GM12878 (cell line): ENCODE measurements at regions not wholly inside any gene's neighbourhood (a gene's known extent, or its start where the extent isn't known, plus 50 kb on each side); places are given as distances from the start of the nearest gene placed in this dataset.

ENCODE experiments used
- ATAC-seq: fragments of 200-7000 bp; cut with Tn5 transposase; 3 replicates; pipeline ENCODE4 v1.9.1; 2020; ENCODE audit warnings: mild to moderate bottlenecking, moderate library complexity
- BruUV-seq: library from RNA; stranded (reverse); fragments of 400-500 nt; replicated peaks from 2 replicates; lab custom pipeline; 2021; lab: Mats Ljungman, UMichigan
- CTCF ChIA-PET: fragments of 300-600 bp; sonication (Branson Sonifier 250); formaldehyde crosslinking; extraction: SDS; loops from one replicate; lab custom pipeline; 2021; ENCODE audit warnings: inconsistent platforms; lab: Yijun Ruan, JAX
- POLR2A ChIA-PET: fragments of 350-600 bp; formaldehyde crosslinking; extraction: SDS; loops from one replicate; lab custom pipeline; 2021; ENCODE audit warnings: inconsistent platforms; lab: Charles Lee
- RAD21 ChIA-PET: fragments of 300-600 bp; sonication (Branson Sonifier 250); formaldehyde crosslinking; loops from one replicate; lab custom pipeline; 2023; ENCODE audit warnings: antibody characterized with exemption; ENCODE audit not compliant: unreplicated experiment; lab: Charles Lee
- SMC1A ChIA-PET: fragments of 300-600 bp; sonication (Branson Sonifier 250); formaldehyde crosslinking; loops from one replicate; lab custom pipeline; 2023; ENCODE audit not compliant: unreplicated experiment, uncharacterized antibody; lab: Charles Lee
- DNase-seq: peaks from one replicate; pipeline ENCODE4 v3.0.0-alpha.2; 2011; ENCODE audit warnings: low read depth, low spot score
- FAIRE-seq: peaks from 3 replicates; lab custom pipeline; 2011; peaks lifted over from hg19 to GRCh38; lab: Jason Lieb, UNC
- H2AFZ ChIP-seq: 2 replicates; pipeline ENCODE4 v1.6.0; 2011; ENCODE audit warnings: low read depth, low read length, control low read depth; ENCODE audit not compliant: control insufficient read depth
- H3K27ac ChIP-seq: 2 replicates; pipeline ENCODE4 v1.5.1; 2011; ENCODE audit warnings: control low read depth; ENCODE audit not compliant: control insufficient read depth, insufficient read depth
- H3K27me3 ChIP-seq, 2 experiments: replicated peaks in 1 of 2; 2 replicates each; pipeline versions ENCODE4 v1.6.0 to v1.6.1; 2011; ENCODE audit warnings: low read length in 1 of 2; ENCODE audit not compliant: control insufficient read depth in 2 of 2, insufficient read depth in 2 of 2
- H3K36me3 ChIP-seq, 2 experiments: 2 replicates each; pipeline ENCODE4 v1.5.1; 2011; ENCODE audit warnings: low read length in 1 of 2; ENCODE audit not compliant: control insufficient read depth in 2 of 2, insufficient read depth in 2 of 2
- H3K4me1 ChIP-seq: 2 replicates; pipeline ENCODE4 v1.6.1; 2011; ENCODE audit warnings: mild to moderate bottlenecking, low read length, moderate library complexity, mixed read lengths; ENCODE audit not compliant: control insufficient read depth, insufficient read depth
- H3K4me2 ChIP-seq: 2 replicates; pipeline ENCODE4 v1.6.0; 2011; ENCODE audit warnings: control low read depth; ENCODE audit not compliant: control insufficient read depth, insufficient read depth
- H3K4me3 ChIP-seq: fragments of 200-600 bp; sonication (generic); 2 replicates; pipeline ENCODE4 v1.5.1; 2016
- H3K79me2 ChIP-seq: 2 replicates; pipeline ENCODE4 v1.6.0; 2011; ENCODE audit warnings: low read length; ENCODE audit not compliant: control insufficient read depth, insufficient read depth
- H3K9ac ChIP-seq: 2 replicates; pipeline ENCODE4 v1.8.0; 2011; ENCODE audit warnings: low read length, control low read depth, mixed read lengths; ENCODE audit not compliant: control insufficient read depth, insufficient read depth
- H3K9me3 ChIP-seq: replicated peaks from 3 replicates; pipeline ENCODE4 v1.5.1; 2011; ENCODE audit warnings: mild to moderate bottlenecking, low read length; ENCODE audit not compliant: control insufficient read depth, insufficient read depth
- H4K20me1 ChIP-seq: 2 replicates; pipeline ENCODE4 v1.6.0; 2011; ENCODE audit not compliant: control insufficient read depth, insufficient read depth
- BCL11A ChIP-seq: IDR thresholded peaks from 2 replicates; pipeline ENCODE4 v1.6.1; 2011; ENCODE audit warnings: low read depth, low read length
- CEBPB ChIP-seq, 2 experiments: fragments of 150-350 bp in 1 of 2; IDR thresholded peaks; 2 replicates each; pipeline ENCODE4 v1.6.1; 2012 to 2014; ENCODE audit warnings: low read depth in 2 of 2, low read length in 2 of 2, borderline replicate concordance in 1 of 2, inconsistent platforms in 1 of 2
- CREM ChIP-seq: IDR thresholded peaks from 2 replicates; pipeline ENCODE4 v1.6.1; 2014; ENCODE audit warnings: antibody characterized with exemption, low read depth
- DPF2 ChIP-seq: fragments of 450-650 bp; IDR thresholded peaks from 2 replicates; pipeline ENCODE4 v1.6.1; 2017; ENCODE audit warnings: mild to moderate bottlenecking
- EGR1 ChIP-seq, 2 experiments: IDR thresholded peaks; 1 replicate in 1 of 2; 2 replicates in 1 of 2; pipeline ENCODE4 v1.6.1; 2011 to 2012; ENCODE audit warnings: low read depth in 2 of 2, low read length in 2 of 2, borderline replicate concordance in 1 of 2, mild to moderate bottlenecking in 1 of 2, moderate library complexity in 1 of 2
- IKZF1 ChIP-seq: fragments of 450-650 bp; conservative IDR thresholded peaks from 2 replicates; pipeline ENCODE4 v1.6.1; 2017; ENCODE audit warnings: antibody characterized with exemption, mild to moderate bottlenecking
- IRF4 ChIP-seq: IDR thresholded peaks from 2 replicates; pipeline ENCODE4 v1.6.1; 2011; ENCODE audit warnings: low read depth, low read length
- MTA3 ChIP-seq: IDR thresholded peaks from 2 replicates; pipeline ENCODE4 v1.6.1; 2012; ENCODE audit warnings: low read length, inconsistent platforms, borderline replicate concordance
- MYC ChIP-seq: IDR thresholded peaks from 2 replicates; pipeline ENCODE4 v1.6.1; 2011; ENCODE audit warnings: mild to moderate bottlenecking, low read length, moderate library complexity, inconsistent platforms; ENCODE audit not compliant: insufficient read depth, insufficient replicate concordance, insufficient read length, severe bottlenecking
- NBN ChIP-seq: fragments of 450-650 bp; IDR thresholded peaks from 2 replicates; pipeline ENCODE4 v1.6.1; 2016
- NR2C1 ChIP-seq: fragments of 450-650 bp; IDR thresholded peaks from 2 replicates; pipeline ENCODE4 v1.6.1; 2017; ENCODE audit warnings: antibody characterized with exemption, mild to moderate bottlenecking, moderate library complexity
- PAX5 ChIP-seq: IDR thresholded peaks from 2 replicates; pipeline ENCODE4 v1.6.1; 2011; ENCODE audit warnings: low read depth, low read length, borderline replicate concordance
- RCOR1 ChIP-seq: conservative IDR thresholded peaks from 2 replicates; pipeline ENCODE4 v1.6.1; 2012; ENCODE audit warnings: low read depth, low read length, improper control_type of control experiment
- SIN3A ChIP-seq: IDR thresholded peaks from 2 replicates; pipeline ENCODE4 v1.6.1; 2012; ENCODE audit warnings: low read depth, low read length, improper control_type of control experiment
- SP1 ChIP-seq: IDR thresholded peaks from one replicate; pipeline ENCODE4 v1.6.1; 2011; ENCODE audit warnings: low read depth, low read length
- SREBF2 ChIP-seq: IDR thresholded peaks from 2 replicates; pipeline ENCODE4 v1.6.1; 2012; ENCODE audit warnings: mild to moderate bottlenecking, low read length
- STAT3 ChIP-seq: IDR thresholded peaks from 2 replicates; pipeline ENCODE4 v1.6.1; 2011; ENCODE audit warnings: low read depth, low read length, improper control_type of control experiment
- TBL1XR1 ChIP-seq: IDR thresholded peaks from 2 replicates; pipeline ENCODE4 v1.6.1; 2012; ENCODE audit warnings: low read depth, low read length, improper control_type of control experiment
- TCF12 ChIP-seq: IDR thresholded peaks from 2 replicates; pipeline ENCODE4 v1.6.1; 2011; ENCODE audit warnings: low read depth, mild to moderate bottlenecking, low read length
- TCF3 ChIP-seq: IDR thresholded peaks from 2 replicates; pipeline ENCODE4 v1.6.1; 2012; ENCODE audit warnings: low read depth, mild to moderate bottlenecking, low read length, borderline replicate concordance; ENCODE audit not compliant: insufficient read depth
- WRNIP1 ChIP-seq: IDR thresholded peaks from 2 replicates; pipeline ENCODE4 v1.6.1; 2011; ENCODE audit warnings: low read depth, low read length, improper control_type of control experiment, borderline replicate concordance
- YBX1 ChIP-seq: fragments of 450-650 bp; IDR thresholded peaks from 2 replicates; pipeline ENCODE4 v1.6.1; 2016; ENCODE audit warnings: antibody characterized with exemption
- ZBED1 ChIP-seq: IDR thresholded peaks from 2 replicates; pipeline ENCODE4 v1.6.1; 2016; ENCODE audit warnings: borderline replicate concordance
- WGBS: methylation state at CpG from one replicate; pipeline ENCODE4 v1.1.6; 2016; ENCODE audit warnings: low lambda C conversion rate; ENCODE audit not compliant: insufficient replicate concordance, insufficient coverage; ENCODE audit errors: missing lambda C conversion rate; 5-methylcytosine and 5-hydroxymethylcytosine counted together
- in situ Hi-C: fragments of 300-500 bp; cut with MboI; formaldehyde crosslinking; loops from 9 replicates; pipeline ENCODE4 v1.14.3; 2018; ENCODE audit warnings: mixed read lengths
- intact Hi-C: fragments of 100-400 bp; cut with micrococcal nuclease; formaldehyde crosslinking; loops from one replicate; pipeline ENCODE4 v1.14.2; 2022; ENCODE audit not compliant: unreplicated experiment
- TF ChIP-seq, protein P1 (sequence below): IDR thresholded peaks from 2 replicates; pipeline ENCODE4 v1.6.1; 2011; ENCODE audit warnings: low read depth, low read length, improper control_type of control experiment, borderline replicate concordance
- TF ChIP-seq, protein P2 (sequence below): fragments of 450-650 bp; IDR thresholded peaks from 2 replicates; pipeline ENCODE4 v1.6.1; 2016; ENCODE audit warnings: mild to moderate bottlenecking

DNA sequence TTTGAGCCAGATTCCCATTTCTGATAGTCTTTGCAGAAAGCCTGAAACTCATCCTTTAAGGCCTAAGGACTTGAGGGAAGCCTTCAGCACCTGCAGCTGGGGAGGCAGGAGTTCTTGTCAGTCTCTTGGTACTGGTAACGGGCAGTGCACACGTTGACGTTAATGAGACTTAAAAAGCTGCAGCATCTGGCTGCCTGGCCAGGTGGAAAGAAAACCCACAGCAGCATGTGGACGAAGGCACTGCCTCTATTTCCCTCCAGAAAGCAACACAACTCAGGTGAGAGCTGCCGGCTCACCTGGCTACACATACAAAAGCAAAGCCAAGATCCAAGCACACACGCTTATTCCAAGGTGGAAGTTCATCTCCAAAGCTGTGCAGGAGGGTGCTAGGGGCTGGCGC, 178.8 kb downstream of the ANAPC1 start:
- ChIA-PET POLR2A (no interaction called here), RAD21 (interaction anchor here (1.3 kb wide), 1 partner anchor 15 kb away, joined by 3 read pairs; no protein-coding TSS in a partner anchor), SMC1A (no interaction called here), CTCF (no interaction called here)
- ATAC-seq (peak; percentile 52), DNase-seq (no peak), FAIRE-seq (no peak)
- Histone ChIP-seq H3K4me3 (no peak overlapping the region), H3K4me1 (peaks cover 20% of the 10 kb centered on the region), H3K79me2 (no peaks in the 10 kb centered on the region), H3K27ac (no peak overlapping the region), H3K36me3 (no peaks in the 10 kb centered on the region), H3K27me3 (no peaks in the 10 kb centered on the region), H3K4me2 (peak overlapping the region; percentile 51; the same call in 1 of the 2 replicates), H4K20me1 (no peaks in the 10 kb centered on the region), H2AFZ (no peak overlapping the region; the same call in 1 of the 2 replicates), H3K9ac (no peak overlapping the region), H3K9me3 (no peaks in the 10 kb centered on the region; the same call in 2 of the 3 replicates)
- TF ChIP-seq CREM (no peak), TCF3 (peak; percentile 80; the same call in 1 of the 2 replicates), BCL11A (no peak), CEBPB (IDR thresholded peaks at IDR 0.05; ENCODE audit: borderline replicate concordance in 1 of 2, low read depth in 2 of 2, low read length in 2 of 2) (no peak), RCOR1 (no peak), ZBED1 (no peak), DPF2 (no peak), NBN (no peak), MYC (no peak), SREBF2 (no peak), SP1 (no peak), TCF12 (peak; percentile 91), TBL1XR1 (no peak), IRF4 (no peak), PAX5 (0 out of 2 replicates have a peak, but pooled peaks have one; percentile 37), SIN3A (no peak), STAT3 (no peak), EGR1 (IDR thresholded peaks at IDR 0.05; ENCODE audit: borderline replicate concordance in 1 of 2, low read depth in 2 of 2, low read length in 2 of 2) (no peak), MTA3 (no peak), IKZF1 (no peak), NR2C1 (no peak), WRNIP1 (no peak), YBX1 (no peak)
- TF ChIP-seq, protein P1, sequence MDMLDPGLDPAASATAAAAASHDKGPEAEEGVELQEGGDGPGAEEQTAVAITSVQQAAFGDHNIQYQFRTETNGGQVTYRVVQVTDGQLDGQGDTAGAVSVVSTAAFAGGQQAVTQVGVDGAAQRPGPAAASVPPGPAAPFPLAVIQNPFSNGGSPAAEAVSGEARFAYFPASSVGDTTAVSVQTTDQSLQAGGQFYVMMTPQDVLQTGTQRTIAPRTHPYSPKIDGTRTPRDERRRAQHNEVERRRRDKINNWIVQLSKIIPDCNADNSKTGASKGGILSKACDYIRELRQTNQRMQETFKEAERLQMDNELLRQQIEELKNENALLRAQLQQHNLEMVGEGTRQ: no peak
- TF ChIP-seq, protein P2, sequence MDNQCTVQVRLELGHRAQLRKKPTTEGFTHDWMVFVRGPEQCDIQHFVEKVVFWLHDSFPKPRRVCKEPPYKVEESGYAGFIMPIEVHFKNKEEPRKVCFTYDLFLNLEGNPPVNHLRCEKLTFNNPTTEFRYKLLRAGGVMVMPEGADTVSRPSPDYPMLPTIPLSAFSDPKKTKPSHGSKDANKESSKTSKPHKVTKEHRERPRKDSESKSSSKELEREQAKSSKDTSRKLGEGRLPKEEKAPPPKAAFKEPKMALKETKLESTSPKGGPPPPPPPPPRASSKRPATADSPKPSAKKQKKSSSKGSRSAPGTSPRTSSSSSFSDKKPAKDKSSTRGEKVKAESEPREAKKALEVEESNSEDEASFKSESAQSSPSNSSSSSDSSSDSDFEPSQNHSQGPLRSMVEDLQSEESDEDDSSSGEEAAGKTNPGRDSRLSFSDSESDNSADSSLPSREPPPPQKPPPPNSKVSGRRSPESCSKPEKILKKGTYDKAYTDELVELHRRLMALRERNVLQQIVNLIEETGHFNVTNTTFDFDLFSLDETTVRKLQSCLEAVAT: no peak
- BruUV-seq: no TSS peak
- intact Hi-C loops: no loop called here
- WGBS: 15% methylated on average over 7 of the region's 7 CpGs
- in situ Hi-C loops: loop anchor here (10.0 to 25.0 kb wide), 3 partner anchors 218 to 893 kb away; no protein-coding TSS in a partner anchor
